Heart left ventricle (tissue), 16 donors: ENCODE measurements at regions not wholly inside any gene's neighbourhood (a gene's known extent, or its start where the extent isn't known, plus 50 kb on each side); places are given as distances from the start of the nearest gene placed in this dataset.

Experiments
- ATAC-seq, 4 donors: fragments of 200-7000 bp; cut with Tn5 transposase; one replicate each; pipeline ENCODE4 v1.9.1; 2020 to 2022; ENCODE audit warnings: moderate library complexity in 4 of 4, mild to moderate bottlenecking in 3 of 4, moderate number of reproducible peaks in 1 of 4
- DNase-seq, 5 donors: peaks; one replicate each; pipeline ENCODE4 v3.0.0-alpha.2; 2020
- H3K27ac ChIP-seq, 12 donors: fragments of 200-600 bp; sonication (generic) in 4 of 12; one replicate each; pipeline versions ENCODE4 v1.5.0 to v1.8.0; 2016 to 2022; ENCODE audit warnings: mild to moderate bottlenecking in 2 of 12
- H3K27me3 ChIP-seq, 9 donors: fragments of 200-600 bp; sonication (generic) in 2 of 9; one replicate each; pipeline versions ENCODE4 v1.5.1 to v1.8.0; 2016 to 2022; ENCODE audit warnings: mild to moderate bottlenecking in 3 of 9
- H3K36me3 ChIP-seq, 9 donors: fragments of 200-600 bp; sonication (generic) in 2 of 9; one replicate each; pipeline versions ENCODE4 v1.5.0 to v1.8.0; 2018 to 2022; ENCODE audit warnings: mild to moderate bottlenecking in 2 of 9
- H3K4me1 ChIP-seq, 12 donors: fragments of 200-600 bp; sonication (generic) in 4 of 12; one replicate each; pipeline versions ENCODE4 v1.5.0 to v1.8.0; 2016 to 2022; ENCODE audit warnings: mild to moderate bottlenecking in 3 of 12
- H3K4me3 ChIP-seq, 12 donors: fragments of 200-600 bp; sonication (generic) in 4 of 12; one replicate each; pipeline versions ENCODE4 v1.5.0 to v1.8.0; 2017 to 2022; ENCODE audit warnings: mild to moderate bottlenecking in 9 of 12, moderate library complexity in 4 of 12
- H3K9me3 ChIP-seq, 12 donors: fragments of 200-600 bp; sonication (generic) in 4 of 12; one replicate each; pipeline versions ENCODE4 v1.5.0 to v1.8.0; 2016 to 2022; ENCODE audit warnings: mild to moderate bottlenecking in 1 of 12
- POLR2A ChIP-seq, 2 donors: fragments of 450-650 bp; IDR thresholded peaks; one replicate each; pipeline ENCODE4 v1.6.1; 2017; ENCODE audit warnings: antibody characterized with exemption in 2 of 2, mild to moderate bottlenecking in 2 of 2, moderate library complexity in 2 of 2
- WGBS, 4 donors: extraction: QIAGEN DNeasy Blood & Tissue Kit in 2 of 4; methylation state at CpG; one replicate each; pipeline versions ENCODE4 v1.1.5 to v1.1.7; 2013 to 2018; 5-methylcytosine and 5-hydroxymethylcytosine counted together
- intact Hi-C, 10 donors: fragments of 100-400 bp; cut with DNase I; formaldehyde crosslinking; loops; one replicate each; pipeline versions ENCODE4 v1.11.1 to v1.14.2; 2022
- TF ChIP-seq, protein P1 (sequence below), 12 donors: fragments of 200-600 bp; sonication (generic) in 4 of 12; IDR thresholded peaks; one replicate each; pipeline versions ENCODE4 v1.5.0 to v1.8.0; 2018 to 2022; ENCODE audit warnings: antibody characterized with exemption in 12 of 12, mild to moderate bottlenecking in 5 of 12
- donor health status: ischemic (EF 13 %, LVEDD 7.1; RV severe dilation, severe dysfunction).
- donor health status: healthy with polysubstance abuse.
- donor health status: DM: no; HTN: yes; CAD: no.
- donor health status: DM: no; HTN: no; CAD: no.
- donor health status: ischemic (EF 25% LVEDD 6.9; RV normal size, moderate dysfunction).
- donor health status: ischemic (EF 25% LVEDD 5.7; RV mildly dilated, moderate dysfunction).
- donor health status: healthy.
- donor health status: DM: yes; HTN: yes; CAD: no.
- donor health status: ischemic (EF 35%, LVEDD 5.7; RV mildly dilated, moderate dysfunction).
- donor health status: nonischemic (EF 11% LVEDD 7.7; RV severe dilation, severe dysfunction).
- donor health status: DM: yes; HTN: yes; CAD: no.
- donor health status: PGD.
- donor health status: ischemic (EF 29% LVEDD 5.4; RV normal size, mild dysfunction).
- donor health status: nonischemic (EF 23%, LVEDD 6.1; RV moderate dilation, normal function).

DNA sequence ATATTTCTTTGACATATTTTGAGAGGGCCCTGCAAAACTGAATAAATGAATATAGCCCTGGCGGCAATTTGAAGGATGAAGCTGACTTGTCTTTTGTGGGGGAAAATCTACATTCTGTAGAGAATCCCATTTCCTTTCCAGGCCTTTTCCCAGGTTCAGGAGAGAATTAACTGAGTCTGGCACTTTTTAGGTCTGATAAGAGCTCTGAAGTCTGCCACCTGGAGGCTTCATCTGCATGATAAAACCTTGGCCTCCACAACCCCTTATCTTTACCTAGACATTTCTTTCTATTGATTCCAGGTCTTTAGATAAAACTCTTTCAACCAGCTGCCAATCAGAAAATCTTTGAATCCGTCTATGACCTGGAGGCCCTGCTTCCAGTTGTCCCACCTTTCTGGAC lies 299.4 kb downstream of the ETNK1 start:
- no peaks in the 10 kb centered on the region for H3K9me3 ChIP-seq
- DNase-seq (no peak), ATAC-seq (no peak)
- no peak overlapping the region for H3K4me3 ChIP-seq
- H3K27me3 ChIP-seq, result no peaks in the 10 kb centered on the region
- 84 to 93% (median 87%) methylated on average over 2 of the region's 2 CpGs for WGBS, 4 donors
- intact Hi-C loops, result no loop called here
- H3K27ac ChIP-seq, result no peak overlapping the region
- TF ChIP-seq POLR2A (IDR thresholded peaks at IDR 0.05), result no peak
- TF ChIP-seq, protein P1, sequence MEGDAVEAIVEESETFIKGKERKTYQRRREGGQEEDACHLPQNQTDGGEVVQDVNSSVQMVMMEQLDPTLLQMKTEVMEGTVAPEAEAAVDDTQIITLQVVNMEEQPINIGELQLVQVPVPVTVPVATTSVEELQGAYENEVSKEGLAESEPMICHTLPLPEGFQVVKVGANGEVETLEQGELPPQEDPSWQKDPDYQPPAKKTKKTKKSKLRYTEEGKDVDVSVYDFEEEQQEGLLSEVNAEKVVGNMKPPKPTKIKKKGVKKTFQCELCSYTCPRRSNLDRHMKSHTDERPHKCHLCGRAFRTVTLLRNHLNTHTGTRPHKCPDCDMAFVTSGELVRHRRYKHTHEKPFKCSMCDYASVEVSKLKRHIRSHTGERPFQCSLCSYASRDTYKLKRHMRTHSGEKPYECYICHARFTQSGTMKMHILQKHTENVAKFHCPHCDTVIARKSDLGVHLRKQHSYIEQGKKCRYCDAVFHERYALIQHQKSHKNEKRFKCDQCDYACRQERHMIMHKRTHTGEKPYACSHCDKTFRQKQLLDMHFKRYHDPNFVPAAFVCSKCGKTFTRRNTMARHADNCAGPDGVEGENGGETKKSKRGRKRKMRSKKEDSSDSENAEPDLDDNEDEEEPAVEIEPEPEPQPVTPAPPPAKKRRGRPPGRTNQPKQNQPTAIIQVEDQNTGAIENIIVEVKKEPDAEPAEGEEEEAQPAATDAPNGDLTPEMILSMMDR (IDR thresholded peaks at IDR 0.05), result no peak
- H3K4me1 ChIP-seq, result peaks cover 0 to 11% (median 0%) of the 10 kb centered on the region in 12 donors
- no peaks in the 10 kb centered on the region for H3K36me3 ChIP-seq

DNA sequence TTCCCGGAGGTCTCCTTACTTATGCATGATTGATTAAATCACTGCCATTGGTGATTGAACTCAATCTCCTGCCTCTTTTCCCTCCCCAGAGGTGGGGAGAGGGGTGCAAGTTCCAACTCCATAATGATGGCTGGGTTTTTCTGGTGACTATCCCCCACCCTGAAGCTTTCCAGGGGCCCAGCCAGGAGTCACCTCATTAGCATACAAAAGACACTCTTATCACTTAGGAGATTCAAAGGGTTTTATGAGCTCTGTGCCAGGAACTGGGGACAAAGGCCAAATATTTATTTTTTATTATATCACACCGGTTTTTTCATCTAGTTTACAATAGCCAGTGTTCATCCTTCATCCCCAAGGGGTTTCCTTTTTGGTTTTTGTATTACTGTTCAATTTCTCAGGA lies 300.7 kb downstream of the ETNK1 start:
- 67 to 79% (median 72%) methylated on average over 2 of the region's 2 CpGs for WGBS, 4 donors
- no peak for ATAC-seq
- TF ChIP-seq, protein P1 (IDR thresholded peaks at IDR 0.05), result no peak
- TF ChIP-seq POLR2A (IDR thresholded peaks at IDR 0.05), result no peak

DNA sequence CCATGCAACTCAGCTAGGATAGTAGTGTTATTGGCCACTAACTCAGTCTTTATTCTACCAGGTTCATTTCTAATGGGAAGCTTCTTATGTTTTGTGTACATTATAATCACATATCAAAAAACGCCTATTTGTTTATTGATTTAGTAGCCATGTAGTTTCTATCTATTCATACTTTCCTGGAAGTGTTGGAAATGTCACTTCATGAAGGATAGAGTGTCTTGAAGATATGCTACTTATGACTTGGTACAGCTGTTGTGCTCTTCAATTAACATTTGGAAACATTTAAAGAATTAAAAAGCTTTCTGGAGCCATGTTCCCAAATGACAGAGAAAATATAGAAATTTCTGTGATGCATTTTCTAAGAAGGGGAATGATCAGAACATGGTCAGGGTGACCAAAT lies 307.5 kb downstream of the ETNK1 start:
- intact Hi-C loops, result no loop called here
- H3K27ac ChIP-seq, result no peak overlapping the region
- H3K9me3 ChIP-seq, result no peaks in the 10 kb centered on the region
- 59 to 80% (median 74%) methylated on average over 1 of the region's 1 CpG for WGBS, 4 donors
- H3K4me1 ChIP-seq, result no peaks in the 10 kb centered on the region
- no peaks in the 10 kb centered on the region for H3K27me3 ChIP-seq
- no peak for ATAC-seq
- no peaks in the 10 kb centered on the region for H3K36me3 ChIP-seq
- H3K4me3 ChIP-seq, result no peak overlapping the region
- DNase-seq, result no peak
- no peak for TF ChIP-seq POLR2A (IDR thresholded peaks at IDR 0.05)
- TF ChIP-seq, protein P1 (IDR thresholded peaks at IDR 0.05), result no peak

More for the DNA sequence above, 300.7 kb downstream of the ETNK1 start:
- no peak overlapping the region for H3K4me3 ChIP-seq
- H3K4me1 ChIP-seq, result peaks cover 0 to under 1% (median 0%) of the 10 kb centered on the region in 12 donors
- no peaks in the 10 kb centered on the region for H3K27me3 ChIP-seq
- no peak for DNase-seq
- H3K36me3 ChIP-seq, result no peaks in the 10 kb centered on the region
- H3K27ac ChIP-seq, result no peak overlapping the region
- H3K9me3 ChIP-seq, result no peaks in the 10 kb centered on the region
- intact Hi-C loops, result no loop called here

DNA sequence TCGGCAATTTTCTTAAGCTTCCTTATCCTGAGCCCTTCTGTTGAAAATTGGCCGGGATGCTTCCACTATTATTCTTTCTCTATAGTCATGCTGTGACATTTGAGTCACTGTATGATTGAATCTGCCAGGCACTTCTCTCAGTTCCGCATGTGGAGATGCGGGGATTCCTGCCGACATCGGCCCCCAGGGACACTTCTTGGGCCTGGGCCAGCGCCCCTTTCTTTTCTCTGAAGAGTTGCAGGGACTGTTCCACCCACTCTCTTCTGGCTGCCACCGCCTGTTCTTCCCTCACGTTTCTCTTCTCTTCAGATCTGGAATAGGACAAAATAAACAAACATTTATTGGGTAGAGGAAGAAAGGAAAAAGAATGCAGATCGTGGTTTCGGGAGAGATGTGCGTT lies 310.1 kb downstream of the ETNK1 start:
- TF ChIP-seq, protein P1 (IDR thresholded peaks at IDR 0.05), result no peak
- no peak for ATAC-seq
- H3K9me3 ChIP-seq, result peaks cover 0 to 1% (median 0%) of the 10 kb centered on the region in 12 donors
- H3K4me1 ChIP-seq, result no peaks in the 10 kb centered on the region
- no peak overlapping the region for H3K27ac ChIP-seq
- H3K27me3 ChIP-seq, result no peaks in the 10 kb centered on the region
- no peaks in the 10 kb centered on the region for H3K36me3 ChIP-seq
- peak in 3 of 5 donors; percentile 28 to 64 (median 36) for DNase-seq
- 56 to 72% (median 67%) methylated on average over 12 of the region's 12 CpGs for WGBS, 4 donors
- H3K4me3 ChIP-seq, result peak overlapping the region in 5 of 12 donors; percentile 11 to 37 (median 17)
- intact Hi-C loops, result no loop called here
